Pancreas (tissue), 10 donors: ENCODE measurements at regions not wholly inside any gene's neighbourhood (a gene's known extent, or its start where the extent isn't known, plus 50 kb on each side); places are given as distances from the start of the nearest gene placed in this dataset.
"Not testable (repeated sequence)": the region's sequence is repeated elsewhere in the genome, so short reads cannot be mapped to it uniquely, and the experiment has no call there.

ENCODE experiments used
- ATAC-seq, 4 donors: fragments of 200-7000 bp; cut with Tn5 transposase; one replicate each; pipeline versions ENCODE4 v1.8.0 to v1.9.1; 2020; ENCODE audit warnings: mild to moderate bottlenecking in 4 of 4, moderate library complexity in 4 of 4
- DNase-seq, 6 donors: peaks; one replicate each; pipeline ENCODE4 v3.0.0-alpha.2; 2020
- FAIRE-seq: peaks from 2 replicates; lab custom pipeline; 2012; peaks lifted over from hg19 to GRCh38; lab: Jason Lieb, UNC
- H3K27ac ChIP-seq, 4 donors: fragments of 200-600 bp; sonication (generic); 1 replicate in 3 of 4; 2 replicates in 1 of 4; pipeline versions ENCODE4 v1.5.0 to v1.8.0; 2020
- H3K27me3 ChIP-seq, 4 donors: fragments of 200-600 bp; one replicate each; pipeline ENCODE4 v1.8.0; 2021
- H3K36me3 ChIP-seq, 3 donors: fragments of 200-600 bp; sonication (generic) in 1 of 3; one replicate each; pipeline versions ENCODE4 v1.5.0 to v1.8.0; 2020 to 2021
- H3K4me1 ChIP-seq, 3 donors: fragments of 200-600 bp; one replicate each; pipeline ENCODE4 v1.8.0; 2021
- H3K4me3 ChIP-seq, 4 donors: fragments of 200-600 bp; sonication (generic) in 2 of 4; one replicate each; pipeline versions ENCODE4 v1.5.0 to v1.8.0; 2020 to 2021
- H3K9me3 ChIP-seq, 4 donors: fragments of 200-600 bp; one replicate each; pipeline ENCODE4 v1.8.0; 2021
- WGBS, 2 donors: extraction: QIAGEN DNeasy Blood & Tissue Kit; methylation state at CpG; one replicate each; pipeline ENCODE4 v1.1.7; 2013; 5-methylcytosine and 5-hydroxymethylcytosine counted together
- intact Hi-C, 3 donors: fragments of 100-400 bp; cut with DNase I; formaldehyde crosslinking; loops; one replicate each; pipeline versions ENCODE4 v1.11.1 to v1.14.2; 2022
- TF ChIP-seq, protein P1 (sequence below), 4 donors: fragments of 200-600 bp; sonication (generic) in 3 of 4; IDR thresholded peaks; one replicate each; pipeline versions ENCODE4 v1.5.0 to v1.8.0; 2021; ENCODE audit warnings: antibody characterized with exemption in 4 of 4
- donor health status: healthy with polysubstance abuse.
- donor health status: DM: no; HTN: no; CAD: no; lungs with moderate emphysema.
- donor health status: DM: no; HTN: no; CAD: no.
- donor health status: control.
- donor health status: control.
- donor health status: Bipolar disorder and iron deficiency.
- donor health status: DM: yes; HTN: yes; CAD: no.
- donor health status: DM: no; HTN: no; CAD: no.
- donor health status: DM: no; HTN: no; CAD: no.
- donor health status: DM: yes; HTN: yes; CAD: no.

DNA sequence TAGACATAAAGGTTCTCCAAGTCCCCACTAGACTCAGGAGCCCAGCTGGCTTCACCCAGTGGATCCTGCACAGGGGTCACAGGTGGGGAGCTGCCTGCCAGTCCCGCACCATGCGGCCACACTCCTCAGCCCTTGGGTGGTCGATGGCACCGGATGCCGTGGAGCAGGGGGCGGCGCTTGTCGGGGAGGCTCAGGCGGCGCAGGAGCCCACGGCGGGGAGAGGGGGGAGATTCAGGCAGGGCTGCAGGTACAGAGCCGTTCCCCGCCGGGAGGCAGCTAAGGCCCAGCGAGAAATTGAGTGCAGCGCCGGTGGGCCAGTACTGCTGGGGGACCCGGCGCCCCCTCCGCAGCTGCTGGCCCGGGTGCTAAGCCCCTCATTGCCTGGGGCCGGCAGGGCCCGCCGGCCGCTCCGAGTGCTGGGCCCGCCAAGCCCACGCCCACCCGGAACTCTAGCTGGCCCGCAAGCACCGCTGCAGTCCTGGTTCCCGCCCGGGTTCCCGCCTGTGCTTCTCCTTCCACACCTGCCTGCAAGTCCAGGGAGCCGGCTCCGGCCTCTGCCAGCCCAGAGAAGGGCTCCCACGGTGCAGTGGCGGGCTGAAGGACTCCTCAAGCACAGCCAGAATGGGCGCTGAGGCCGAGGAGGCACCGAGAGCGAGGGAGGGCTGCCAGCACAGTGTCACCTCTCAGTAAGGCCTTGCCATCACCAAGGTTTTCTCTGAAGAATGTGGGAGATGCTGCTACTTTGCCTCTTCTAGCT is 58.4 kb upstream of the PPP1R12A start:
- H3K27me3 ChIP-seq, result no peaks in the 10 kb centered on the region
- no peaks in the 10 kb centered on the region for H3K9me3 ChIP-seq
- DNase-seq, result peak in 2 of 6 donors; percentile 16 to 62
- no peaks in the 10 kb centered on the region for H3K36me3 ChIP-seq
- H3K4me3 ChIP-seq, result no peak overlapping the region
- ATAC-seq, result no peak
- TF ChIP-seq, protein P1, sequence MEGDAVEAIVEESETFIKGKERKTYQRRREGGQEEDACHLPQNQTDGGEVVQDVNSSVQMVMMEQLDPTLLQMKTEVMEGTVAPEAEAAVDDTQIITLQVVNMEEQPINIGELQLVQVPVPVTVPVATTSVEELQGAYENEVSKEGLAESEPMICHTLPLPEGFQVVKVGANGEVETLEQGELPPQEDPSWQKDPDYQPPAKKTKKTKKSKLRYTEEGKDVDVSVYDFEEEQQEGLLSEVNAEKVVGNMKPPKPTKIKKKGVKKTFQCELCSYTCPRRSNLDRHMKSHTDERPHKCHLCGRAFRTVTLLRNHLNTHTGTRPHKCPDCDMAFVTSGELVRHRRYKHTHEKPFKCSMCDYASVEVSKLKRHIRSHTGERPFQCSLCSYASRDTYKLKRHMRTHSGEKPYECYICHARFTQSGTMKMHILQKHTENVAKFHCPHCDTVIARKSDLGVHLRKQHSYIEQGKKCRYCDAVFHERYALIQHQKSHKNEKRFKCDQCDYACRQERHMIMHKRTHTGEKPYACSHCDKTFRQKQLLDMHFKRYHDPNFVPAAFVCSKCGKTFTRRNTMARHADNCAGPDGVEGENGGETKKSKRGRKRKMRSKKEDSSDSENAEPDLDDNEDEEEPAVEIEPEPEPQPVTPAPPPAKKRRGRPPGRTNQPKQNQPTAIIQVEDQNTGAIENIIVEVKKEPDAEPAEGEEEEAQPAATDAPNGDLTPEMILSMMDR (IDR thresholded peaks at IDR 0.05), result no peak
- no peak for FAIRE-seq
- no peaks in the 10 kb centered on the region for H3K4me1 ChIP-seq
- 94 to 95% methylated on average over 35 to 43 of the region's 43 CpGs for WGBS, 2 donors
- no peak overlapping the region for H3K27ac ChIP-seq
- intact Hi-C loops, result no loop called here

DNA sequence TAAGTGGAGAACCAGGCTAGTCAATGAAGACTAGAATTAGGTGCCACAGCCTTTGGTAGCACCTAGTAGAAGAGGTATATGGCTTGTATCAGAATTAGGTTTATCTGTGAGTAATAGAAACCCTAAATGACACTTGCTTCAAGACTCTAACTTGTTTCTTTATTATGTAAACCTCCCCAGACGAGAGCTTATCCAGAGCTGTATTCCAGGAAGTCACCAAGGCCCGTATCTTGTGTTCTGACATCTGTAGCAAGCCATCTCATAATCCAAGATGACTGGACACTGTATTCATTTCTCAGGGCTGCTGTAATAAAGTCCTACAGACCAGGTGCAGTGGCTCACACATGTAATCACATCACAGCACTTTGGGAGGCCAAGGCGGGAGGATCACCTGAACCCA is 56.7 kb upstream of the PPP1R12A start:
- no peak for DNase-seq
- Histone ChIP-seq H3K27ac (no peak overlapping the region), H3K9me3 (no peaks in the 10 kb centered on the region), H3K4me1 (no peaks in the 10 kb centered on the region), H3K4me3 (no peak overlapping the region), H3K36me3 (no peaks in the 10 kb centered on the region), H3K27me3 (no peaks in the 10 kb centered on the region)
- FAIRE-seq, result no peak
- intact Hi-C loops, result no loop called here
- 88 to 90% methylated on average over 3 of the region's 3 CpGs for WGBS, 2 donors
- TF ChIP-seq, protein P1 (IDR thresholded peaks at IDR 0.05), result no peak
- no peak for ATAC-seq

DNA sequence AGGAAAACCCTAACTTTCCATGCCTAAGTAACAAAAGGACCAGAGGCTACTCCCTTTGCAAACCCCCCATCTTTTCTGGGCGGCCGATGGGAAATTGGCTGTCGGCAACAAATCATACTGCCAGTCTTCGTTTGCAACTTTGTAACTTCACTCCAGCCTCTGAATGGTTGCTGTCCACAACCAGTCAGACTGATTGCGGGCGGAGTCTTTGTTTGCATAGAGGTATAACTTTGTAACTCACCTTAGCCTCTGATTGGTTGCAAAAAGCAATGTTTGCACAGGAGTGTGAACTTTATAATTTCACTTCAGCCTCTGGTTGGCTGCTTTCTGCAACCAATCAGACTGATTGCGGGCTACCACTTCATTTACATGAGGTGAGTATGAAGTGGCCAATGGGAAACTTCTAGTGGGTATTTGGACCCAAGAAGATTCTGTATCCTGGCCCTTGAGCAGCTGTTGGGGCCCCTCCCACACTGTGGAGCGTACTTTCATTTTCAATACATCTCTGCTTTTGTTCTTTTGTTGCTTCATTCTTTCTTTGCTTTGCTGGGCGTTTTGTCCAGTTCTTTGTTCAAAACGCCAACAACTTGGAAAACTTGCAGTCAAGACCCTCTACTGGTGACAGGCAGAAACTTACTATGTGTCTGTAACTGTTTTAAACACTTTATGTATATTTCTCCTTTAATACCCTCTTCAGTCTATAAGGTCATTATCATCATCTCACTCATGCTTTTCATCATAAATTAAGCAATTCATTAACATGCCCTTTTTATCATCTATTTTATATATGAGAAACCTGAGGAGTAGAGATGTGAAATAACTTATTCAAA is 55.8 kb upstream of the PPP1R12A start:
- H3K27me3 ChIP-seq, H3K9me3 ChIP-seq, DNase-seq, H3K27ac ChIP-seq, ATAC-seq, H3K4me3 ChIP-seq, H3K36me3 ChIP-seq, intact Hi-C loops, H3K4me1 ChIP-seq, FAIRE-seq: not testable (repeated sequence)
- WGBS, 2 donors, result 81 to 85% methylated on average over 10 of the region's 10 CpGs

DNA sequence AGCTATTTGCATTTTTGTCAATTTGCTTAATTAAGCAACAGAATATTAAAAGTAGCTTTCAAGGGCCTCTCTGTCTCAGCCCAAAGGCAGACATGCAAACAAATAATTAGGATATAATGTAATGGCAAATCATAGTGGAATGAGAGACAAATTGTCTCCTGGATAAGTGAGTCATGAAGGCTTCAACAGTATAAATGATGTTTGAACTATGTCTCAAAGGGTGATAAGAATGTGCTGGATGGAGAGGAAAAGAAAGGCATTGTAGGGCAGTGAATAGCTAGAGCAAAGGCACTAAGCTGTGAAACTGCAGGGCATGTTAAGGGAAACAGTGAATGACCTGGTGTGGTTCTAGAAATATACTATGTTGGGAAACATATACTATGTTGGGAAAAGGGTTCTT is 53.5 kb upstream of the PPP1R12A start:
- DNase-seq, result no peak
- intact Hi-C loops, result no loop called here
- TF ChIP-seq, protein P1 (IDR thresholded peaks at IDR 0.05), result no peak
- H3K27ac ChIP-seq, result no peak overlapping the region
- no peaks in the 10 kb centered on the region for H3K9me3 ChIP-seq
- ATAC-seq, result no peak
- H3K4me1 ChIP-seq, result no peaks in the 10 kb centered on the region
- H3K36me3 ChIP-seq, result no peaks in the 10 kb centered on the region
- no peak overlapping the region for H3K4me3 ChIP-seq
- no peaks in the 10 kb centered on the region for H3K27me3 ChIP-seq
- FAIRE-seq, result no peak

DNA sequence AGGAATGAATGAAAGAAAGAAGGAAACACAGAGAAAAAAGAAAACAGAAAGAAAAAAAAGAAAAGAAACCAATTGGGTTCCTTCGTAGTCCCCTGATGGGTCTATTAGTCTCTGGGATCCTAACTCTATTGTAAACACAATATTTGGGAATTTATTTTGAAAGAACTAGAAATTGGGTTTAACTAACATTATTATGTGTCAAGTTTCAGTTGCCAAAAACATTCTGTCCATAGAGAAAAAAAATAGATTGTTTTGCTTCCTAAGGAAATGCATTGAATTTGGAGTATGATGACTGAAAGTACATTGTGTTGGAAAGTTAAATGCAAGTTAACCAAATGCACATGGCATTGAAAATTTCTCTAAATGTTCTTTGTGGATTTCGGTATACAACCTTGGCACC is 52.8 kb upstream of the PPP1R12A start:
- no peak for FAIRE-seq
- intact Hi-C loops, result no loop called here
- no peak overlapping the region for H3K27ac ChIP-seq
- TF ChIP-seq, protein P1 (IDR thresholded peaks at IDR 0.05), result no peak
- no peak for ATAC-seq
- no peak for DNase-seq
- H3K4me1 ChIP-seq, result no peaks in the 10 kb centered on the region
- H3K27me3 ChIP-seq, result no peaks in the 10 kb centered on the region
- no peaks in the 10 kb centered on the region for H3K36me3 ChIP-seq
- H3K9me3 ChIP-seq, result no peaks in the 10 kb centered on the region
- whole genome bisulfite sequencing, 2 donors, result 83 to 86% methylated on average over 2 of the region's 2 CpGs
- H3K4me3 ChIP-seq, result no peak overlapping the region
